CD4-positive, alpha-beta T cell treated with Interleukin-6 at 100 ng/mL for 8 hours (primary cell): ENCODE measurements at regions not wholly inside any gene's neighbourhood (a gene's known extent, or its start where the extent isn't known, plus 50 kb on each side); places are given as distances from the start of the nearest gene placed in this dataset.

ENCODE experiments used
- DNase-seq: peaks from one replicate; pipeline ENCODE4 v3.0.0-alpha.2; 2020; ENCODE audit warnings: mixed read lengths, low spot score

- DNase-seq: no peak
Measured at GRCh38 chr13:107864543-107865317, 350.6 kb downstream of the LIG4 start.

- DNase-seq: no peak
Measured at GRCh38 chr13:107860284-107860683, 355.1 kb downstream of the LIG4 start.

- DNase-seq: no peak
Measured at GRCh38 chr13:107854880-107855279, 360.5 kb downstream of the LIG4 start.

GRCh38 chr13:107852072-107852471, 363.3 kb downstream of the LIG4 start:
- no peak for DNase-seq

GRCh38 chr13:107851670-107852069, 363.7 kb downstream of the LIG4 start:
- no peak for DNase-seq

GRCh38 chr13:107847406-107847805, 367.9 kb downstream of the LIG4 start:
- no peak for DNase-seq

GRCh38 chr13:107846642-107847041, 368.7 kb downstream of the LIG4 start:
- no peak for DNase-seq

GRCh38 chr13:107845911-107846310, 369.4 kb downstream of the LIG4 start:
- no peak for DNase-seq

- DNase-seq: no peak
Measured at GRCh38 chr13:107843681-107844080, 371.7 kb downstream of the LIG4 start.

- DNase-seq: no peak
Measured at GRCh38 chr13:107843281-107843680, 372.1 kb downstream of the LIG4 start.

GRCh38 chr13:107842562-107843180, 372.7 kb downstream of the LIG4 start:
- no peak for DNase-seq

- no peak for DNase-seq
Measured at GRCh38 chr13:107838588-107839161, 376.7 kb downstream of the LIG4 start.

- DNase-seq: no peak
Measured at GRCh38 chr13:107836685-107837084, 378.7 kb downstream of the LIG4 start.

GRCh38 chr13:107835339-107836018, 379.9 kb downstream of the LIG4 start:
- no peak for DNase-seq

- no peak for DNase-seq
Measured at GRCh38 chr13:107834717-107835116, 380.6 kb downstream of the LIG4 start.

- DNase-seq: no peak
Measured at GRCh38 chr13:107834281-107834680, 381.1 kb downstream of the LIG4 start.

GRCh38 chr13:107832500-107833100, 382.7 kb downstream of the LIG4 start:
- DNase-seq: no peak

GRCh38 chr13:107830804-107831203, 384.5 kb downstream of the LIG4 start:
- no peak for DNase-seq

GRCh38 chr13:107827840-107828549, 387.3 kb downstream of the LIG4 start:
- no peak for DNase-seq

- no peak for DNase-seq
Measured at GRCh38 chr13:107824635-107825034, 390.7 kb downstream of the LIG4 start.

GRCh38 chr13:107822006-107822405, 393.3 kb downstream of the LIG4 start:
- no peak for DNase-seq

- no peak for DNase-seq
Measured at GRCh38 chr13:107821492-107821891, 393.8 kb downstream of the LIG4 start.
